GM12878 (cell line): ENCODE measurements at regions not wholly inside any gene's neighbourhood (a gene's known extent, or its start where the extent isn't known, plus 50 kb on each side); places are given as distances from the start of the nearest gene placed in this dataset.

Experiments
- BRCA1 ChIP-seq: IDR thresholded peaks from 2 replicates; pipeline ENCODE4 v1.6.1; 2011; ENCODE audit warnings: low read depth, low read length, improper control_type of control experiment
- EGR1 ChIP-seq, 2 experiments: IDR thresholded peaks; 1 replicate in 1 of 2; 2 replicates in 1 of 2; pipeline ENCODE4 v1.6.1; 2011 to 2012; ENCODE audit warnings: low read depth in 2 of 2, low read length in 2 of 2, borderline replicate concordance in 1 of 2, mild to moderate bottlenecking in 1 of 2, moderate library complexity in 1 of 2
- TF ChIP-seq, protein P1 (sequence below), 3 experiments: IDR thresholded peaks in 2 of 3; conservative IDR thresholded peaks in 1 of 3; 2 replicates each; pipeline ENCODE4 v1.5.1; 2011; ENCODE audit warnings: low read depth in 3 of 3, low read length in 3 of 3, mild to moderate bottlenecking in 3 of 3, control low read depth in 2 of 3, moderate library complexity in 2 of 3, inconsistent platforms in 1 of 3, mixed read lengths in 1 of 3; ENCODE audit not compliant: control insufficient read depth in 2 of 3, insufficient read depth in 1 of 3; ENCODE audit errors: extremely low read depth in 1 of 3
- TF ChIP-seq, protein P2 (sequence below): fragments of 450-650 bp; IDR thresholded peaks from 2 replicates; pipeline ENCODE4 v1.6.1; 2014; ENCODE audit warnings: mild to moderate bottlenecking
- TF ChIP-seq, protein P3 (sequence below): IDR thresholded peaks from 2 replicates; pipeline ENCODE4 v1.6.1; 2011; ENCODE audit warnings: borderline replicate concordance, low read depth, mild to moderate bottlenecking, moderate library complexity, low read length; ENCODE audit not compliant: insufficient read depth, poor library complexity, severe bottlenecking
- TF ChIP-seq, protein P4 (sequence below): IDR thresholded peaks from 2 replicates; pipeline ENCODE4 v1.6.1; 2012; ENCODE audit warnings: mild to moderate bottlenecking, low read depth, low read length

DNA sequence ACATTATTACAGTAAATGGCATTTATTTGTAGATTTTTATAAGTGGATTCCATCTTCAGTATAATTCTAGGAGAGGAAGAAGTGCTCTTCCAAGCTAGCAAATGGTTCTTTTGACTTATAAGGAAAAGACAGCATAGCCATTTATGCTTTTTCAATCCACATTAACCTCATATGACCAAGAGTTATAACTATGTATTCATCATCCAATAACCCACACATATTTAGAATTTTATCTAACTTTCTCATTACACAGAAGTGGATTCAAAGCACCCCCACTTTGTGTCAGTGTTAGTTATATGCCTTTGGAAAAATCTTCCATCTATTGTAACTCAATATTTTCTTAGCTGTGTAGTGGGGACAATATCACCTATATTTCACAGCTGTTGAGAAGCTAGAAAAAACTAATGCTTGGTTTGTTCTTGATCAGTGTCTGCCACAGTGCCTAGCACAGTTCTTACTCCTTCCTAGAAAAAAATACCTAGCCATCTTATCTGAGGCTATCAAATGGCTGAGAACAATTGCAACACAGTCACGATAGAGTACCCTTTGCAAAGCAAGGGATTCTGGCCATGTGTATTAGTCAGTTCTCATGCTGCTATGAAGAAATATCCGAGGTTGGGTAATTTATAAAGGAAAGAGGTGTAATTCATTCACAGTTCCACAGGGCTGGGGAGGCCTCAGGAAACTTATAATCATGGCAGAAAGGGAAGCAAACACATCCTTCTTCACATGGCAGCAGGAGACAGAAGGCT lies 986.3 kb downstream of the TFAP2A start:
- TF ChIP-seq, protein P1, sequence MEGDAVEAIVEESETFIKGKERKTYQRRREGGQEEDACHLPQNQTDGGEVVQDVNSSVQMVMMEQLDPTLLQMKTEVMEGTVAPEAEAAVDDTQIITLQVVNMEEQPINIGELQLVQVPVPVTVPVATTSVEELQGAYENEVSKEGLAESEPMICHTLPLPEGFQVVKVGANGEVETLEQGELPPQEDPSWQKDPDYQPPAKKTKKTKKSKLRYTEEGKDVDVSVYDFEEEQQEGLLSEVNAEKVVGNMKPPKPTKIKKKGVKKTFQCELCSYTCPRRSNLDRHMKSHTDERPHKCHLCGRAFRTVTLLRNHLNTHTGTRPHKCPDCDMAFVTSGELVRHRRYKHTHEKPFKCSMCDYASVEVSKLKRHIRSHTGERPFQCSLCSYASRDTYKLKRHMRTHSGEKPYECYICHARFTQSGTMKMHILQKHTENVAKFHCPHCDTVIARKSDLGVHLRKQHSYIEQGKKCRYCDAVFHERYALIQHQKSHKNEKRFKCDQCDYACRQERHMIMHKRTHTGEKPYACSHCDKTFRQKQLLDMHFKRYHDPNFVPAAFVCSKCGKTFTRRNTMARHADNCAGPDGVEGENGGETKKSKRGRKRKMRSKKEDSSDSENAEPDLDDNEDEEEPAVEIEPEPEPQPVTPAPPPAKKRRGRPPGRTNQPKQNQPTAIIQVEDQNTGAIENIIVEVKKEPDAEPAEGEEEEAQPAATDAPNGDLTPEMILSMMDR (IDR thresholded peaks at IDR 0.05 in 2 of 3, conservative IDR thresholded peaks at IDR 0.05 in 1 of 3; ENCODE audit: control insufficient read depth in 2 of 3, extremely low read depth in 1 of 3, insufficient read depth in 1 of 3, low read depth in 3 of 3, low read length in 3 of 3) = no peak
- TF ChIP-seq BRCA1 (no peak), EGR1 (IDR thresholded peaks at IDR 0.05; ENCODE audit: borderline replicate concordance in 1 of 2, low read depth in 2 of 2, low read length in 2 of 2) (no peak)
- TF ChIP-seq, protein P2, sequence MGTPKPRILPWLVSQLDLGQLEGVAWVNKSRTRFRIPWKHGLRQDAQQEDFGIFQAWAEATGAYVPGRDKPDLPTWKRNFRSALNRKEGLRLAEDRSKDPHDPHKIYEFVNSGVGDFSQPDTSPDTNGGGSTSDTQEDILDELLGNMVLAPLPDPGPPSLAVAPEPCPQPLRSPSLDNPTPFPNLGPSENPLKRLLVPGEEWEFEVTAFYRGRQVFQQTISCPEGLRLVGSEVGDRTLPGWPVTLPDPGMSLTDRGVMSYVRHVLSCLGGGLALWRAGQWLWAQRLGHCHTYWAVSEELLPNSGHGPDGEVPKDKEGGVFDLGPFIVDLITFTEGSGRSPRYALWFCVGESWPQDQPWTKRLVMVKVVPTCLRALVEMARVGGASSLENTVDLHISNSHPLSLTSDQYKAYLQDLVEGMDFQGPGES = no peak
- TF ChIP-seq, protein P3, sequence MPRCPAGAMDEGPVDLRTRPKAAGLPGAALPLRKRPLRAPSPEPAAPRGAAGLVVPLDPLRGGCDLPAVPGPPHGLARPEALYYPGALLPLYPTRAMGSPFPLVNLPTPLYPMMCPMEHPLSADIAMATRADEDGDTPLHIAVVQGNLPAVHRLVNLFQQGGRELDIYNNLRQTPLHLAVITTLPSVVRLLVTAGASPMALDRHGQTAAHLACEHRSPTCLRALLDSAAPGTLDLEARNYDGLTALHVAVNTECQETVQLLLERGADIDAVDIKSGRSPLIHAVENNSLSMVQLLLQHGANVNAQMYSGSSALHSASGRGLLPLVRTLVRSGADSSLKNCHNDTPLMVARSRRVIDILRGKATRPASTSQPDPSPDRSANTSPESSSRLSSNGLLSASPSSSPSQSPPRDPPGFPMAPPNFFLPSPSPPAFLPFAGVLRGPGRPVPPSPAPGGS = no peak
- TF ChIP-seq, protein P4, sequence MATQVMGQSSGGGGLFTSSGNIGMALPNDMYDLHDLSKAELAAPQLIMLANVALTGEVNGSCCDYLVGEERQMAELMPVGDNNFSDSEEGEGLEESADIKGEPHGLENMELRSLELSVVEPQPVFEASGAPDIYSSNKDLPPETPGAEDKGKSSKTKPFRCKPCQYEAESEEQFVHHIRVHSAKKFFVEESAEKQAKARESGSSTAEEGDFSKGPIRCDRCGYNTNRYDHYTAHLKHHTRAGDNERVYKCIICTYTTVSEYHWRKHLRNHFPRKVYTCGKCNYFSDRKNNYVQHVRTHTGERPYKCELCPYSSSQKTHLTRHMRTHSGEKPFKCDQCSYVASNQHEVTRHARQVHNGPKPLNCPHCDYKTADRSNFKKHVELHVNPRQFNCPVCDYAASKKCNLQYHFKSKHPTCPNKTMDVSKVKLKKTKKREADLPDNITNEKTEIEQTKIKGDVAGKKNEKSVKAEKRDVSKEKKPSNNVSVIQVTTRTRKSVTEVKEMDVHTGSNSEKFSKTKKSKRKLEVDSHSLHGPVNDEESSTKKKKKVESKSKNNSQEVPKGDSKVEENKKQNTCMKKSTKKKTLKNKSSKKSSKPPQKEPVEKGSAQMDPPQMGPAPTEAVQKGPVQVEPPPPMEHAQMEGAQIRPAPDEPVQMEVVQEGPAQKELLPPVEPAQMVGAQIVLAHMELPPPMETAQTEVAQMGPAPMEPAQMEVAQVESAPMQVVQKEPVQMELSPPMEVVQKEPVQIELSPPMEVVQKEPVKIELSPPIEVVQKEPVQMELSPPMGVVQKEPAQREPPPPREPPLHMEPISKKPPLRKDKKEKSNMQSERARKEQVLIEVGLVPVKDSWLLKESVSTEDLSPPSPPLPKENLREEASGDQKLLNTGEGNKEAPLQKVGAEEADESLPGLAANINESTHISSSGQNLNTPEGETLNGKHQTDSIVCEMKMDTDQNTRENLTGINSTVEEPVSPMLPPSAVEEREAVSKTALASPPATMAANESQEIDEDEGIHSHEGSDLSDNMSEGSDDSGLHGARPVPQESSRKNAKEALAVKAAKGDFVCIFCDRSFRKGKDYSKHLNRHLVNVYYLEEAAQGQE = no peak
